HG03280 (cell line): ENCODE measurements at regions not wholly inside any gene's neighbourhood (a gene's known extent, or its start where the extent isn't known, plus 50 kb on each side); places are given as distances from the start of the nearest gene placed in this dataset.
"Not testable (repeated sequence)": the region's sequence is repeated elsewhere in the genome, so short reads cannot be mapped to it uniquely, and the experiment has no call there.

ENCODE experiments used
- ATAC-seq: cut with Tn5 transposase; IDR thresholded peaks from one replicate; pipeline ENCODE4 v1.9.1; 2021; ENCODE audit warnings: mild to moderate bottlenecking, moderate library complexity; ENCODE audit not compliant: unreplicated experiment

DNA sequence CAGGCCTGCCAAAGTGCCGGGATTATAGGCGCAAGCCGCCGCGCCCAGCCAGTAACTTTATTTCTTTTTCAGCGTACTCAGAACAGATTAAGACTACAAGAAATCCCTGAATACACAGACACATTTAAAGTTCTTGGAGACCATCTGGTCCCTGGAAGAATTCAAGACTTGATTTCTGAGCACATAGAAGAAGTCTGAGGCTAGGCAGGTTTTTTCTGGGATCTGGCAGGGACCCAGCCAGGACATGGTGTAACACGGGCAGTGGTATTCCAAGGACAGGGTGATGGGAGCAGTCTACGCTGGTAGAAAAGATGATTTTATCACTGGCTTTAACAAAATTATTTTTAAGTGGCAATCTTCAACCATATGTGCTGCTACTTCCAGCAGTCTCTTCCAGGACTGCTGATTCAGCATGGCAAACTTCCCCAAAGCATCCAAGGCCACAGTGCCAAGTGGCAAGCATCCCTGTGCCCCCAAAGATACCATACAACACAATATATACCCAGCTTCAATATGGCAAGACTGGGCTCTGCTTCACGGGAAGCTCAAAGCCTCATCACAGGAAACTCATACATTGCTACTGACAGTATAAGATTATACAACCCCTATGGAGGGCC is 105.2 kb upstream of the OR5AK2 start:
- ATAC-seq: no peak

- ATAC-seq: no peak
Observed at GRCh38 chr11:56876621-56877275, 112.0 kb upstream of the OR5AK2 start.

GRCh38 chr11:56855217-56855616 is 106.7 kb upstream of the OR9G4 start:
- no peak for ATAC-seq

DNA sequence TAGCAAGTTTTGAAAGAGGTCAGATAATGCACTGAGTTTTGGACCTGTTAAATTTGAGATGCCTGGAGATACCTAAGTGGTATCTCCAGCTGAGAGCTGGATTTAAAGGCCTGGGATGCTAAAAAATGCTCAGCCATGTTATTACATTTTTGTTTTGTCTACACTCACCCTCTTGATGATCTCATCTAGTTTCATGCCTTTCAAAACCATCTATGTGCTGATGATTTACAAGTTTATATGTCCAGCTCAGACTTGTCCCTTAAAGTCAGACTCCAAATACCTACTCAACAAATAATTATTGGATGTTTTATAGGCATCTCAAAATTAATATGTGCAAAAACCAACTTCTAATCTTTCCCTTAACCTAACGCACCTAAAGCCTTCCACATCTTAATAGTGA is 103.6 kb upstream of the OR9G4 start:
- no peak for ATAC-seq

GRCh38 chr11:56849852-56850251 is 101.4 kb upstream of the OR9G4 start:
- ATAC-seq: no peak

DNA sequence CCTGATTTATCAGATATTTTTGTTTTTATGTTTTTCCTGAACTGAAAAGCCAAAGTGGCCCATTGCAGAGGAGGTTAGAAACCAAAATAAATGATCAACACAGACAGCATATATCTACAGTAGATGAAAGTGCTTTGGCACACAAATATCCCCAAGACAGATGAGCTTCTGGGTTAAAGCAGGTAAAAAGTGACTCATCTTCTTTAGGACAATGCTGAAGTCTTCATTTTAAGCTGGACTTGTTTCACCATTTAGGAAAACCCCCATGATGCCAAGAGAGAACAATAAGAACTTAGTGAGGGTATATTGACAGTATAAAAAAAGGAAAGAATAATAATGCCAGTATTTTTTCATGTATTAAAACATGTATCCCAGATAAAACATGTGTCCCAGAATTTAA is 100.8 kb upstream of the OR9G4 start:
- ATAC-seq: no peak

DNA sequence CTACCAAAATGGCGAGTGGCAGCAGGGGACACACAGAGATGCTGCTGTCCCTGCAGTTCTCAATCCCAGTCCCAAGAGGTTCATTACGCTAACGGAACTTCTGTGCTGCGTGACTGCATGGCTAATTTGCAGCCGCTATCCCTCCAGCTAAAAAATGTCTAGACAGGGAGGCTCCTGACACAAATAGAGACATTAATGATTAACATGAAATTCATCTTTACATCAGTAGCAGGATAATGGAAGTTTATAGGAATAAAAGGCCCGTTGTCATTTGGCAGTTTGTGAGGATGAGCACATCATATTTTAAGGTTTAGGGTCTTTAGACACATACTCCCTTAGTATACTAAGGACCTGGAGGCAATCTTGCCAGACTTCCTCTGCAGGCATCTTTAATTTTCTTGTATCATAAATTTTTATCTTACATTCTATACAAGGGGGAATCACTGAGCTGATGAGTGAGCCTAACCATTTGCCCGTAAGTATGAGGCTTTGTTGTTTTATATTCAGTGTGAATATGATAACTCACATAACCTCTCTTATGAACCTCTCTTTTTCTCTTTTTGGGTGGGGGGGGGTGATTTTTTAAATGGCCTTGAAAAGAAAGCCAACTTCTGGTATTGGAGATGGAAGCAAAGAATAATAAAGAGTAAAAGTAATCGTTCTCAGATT is 99.8 kb upstream of the OR9G4 start:
- no peak for ATAC-seq

DNA sequence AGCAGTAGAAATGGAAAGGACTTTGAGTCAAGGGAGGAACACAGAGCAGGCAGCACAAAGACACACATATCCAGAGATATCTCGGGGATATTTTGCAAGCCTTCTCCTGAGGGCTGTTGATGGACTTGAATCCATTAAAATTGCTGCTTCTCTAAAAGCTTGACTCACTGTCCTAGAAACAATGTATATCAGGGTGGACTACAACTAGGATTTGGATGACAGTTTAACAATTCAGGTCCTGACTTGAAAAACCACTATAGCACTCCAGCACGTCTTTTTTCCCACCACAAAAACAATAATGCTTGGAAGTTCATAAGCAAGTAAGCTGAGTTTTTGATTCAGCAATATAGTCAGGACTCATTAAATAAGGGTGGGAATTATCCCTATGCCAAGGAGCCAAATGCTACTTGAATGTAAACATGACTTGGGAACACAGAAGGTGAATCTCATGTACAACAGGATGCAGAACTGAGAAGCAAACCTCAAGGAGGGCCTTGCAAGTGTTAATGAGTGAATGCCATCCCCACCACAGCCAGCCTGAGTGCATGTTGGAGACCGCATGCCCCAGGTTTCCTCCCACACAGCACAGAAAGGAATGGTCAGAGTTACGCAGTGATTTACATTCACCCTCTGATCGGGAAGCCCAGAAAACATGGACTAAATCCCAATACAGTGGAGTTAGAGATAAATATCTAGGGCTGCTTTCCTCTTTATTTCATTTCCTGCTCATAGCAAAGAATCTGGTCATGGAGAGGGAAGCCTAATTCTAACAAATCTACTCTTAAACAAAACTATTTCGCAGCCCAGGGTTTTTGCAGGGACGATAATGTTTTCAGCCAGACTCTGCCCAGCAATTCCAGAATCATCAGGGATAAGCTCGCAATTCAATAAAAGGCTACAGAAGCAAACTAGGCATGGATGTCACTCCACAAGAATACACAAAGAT is 98.4 kb upstream of the OR9G4 start:
- ATAC-seq: no peak

DNA sequence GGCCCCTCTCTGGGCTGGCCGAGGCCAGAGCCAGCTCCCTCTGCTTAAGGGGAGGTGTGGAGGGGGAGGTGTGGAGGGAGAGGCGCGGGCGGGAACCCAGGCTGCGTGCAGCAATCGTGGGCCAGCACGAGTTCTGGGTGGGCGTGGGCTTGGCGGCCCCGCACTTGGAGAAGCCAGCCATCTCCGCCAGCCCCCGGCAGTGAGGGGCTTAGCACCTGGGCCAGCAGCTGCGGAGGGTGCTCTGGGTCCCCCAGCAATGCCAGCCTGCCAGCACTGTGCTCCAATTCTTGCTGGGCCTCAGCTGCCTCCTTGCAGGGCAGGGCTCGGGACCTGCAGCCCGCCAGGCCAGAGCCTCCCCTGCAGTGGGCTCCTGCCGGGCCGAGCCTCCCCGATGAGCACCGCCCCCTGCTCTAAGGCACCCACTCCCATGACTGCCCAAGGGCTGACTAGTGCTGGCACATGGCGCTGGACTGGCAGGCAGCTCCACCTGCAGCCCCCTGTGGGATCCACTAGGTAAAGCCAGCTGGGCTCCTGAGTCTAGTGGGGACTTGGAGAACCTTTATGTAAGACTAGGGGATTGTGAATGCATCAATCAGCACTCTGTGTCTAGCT is 96.7 kb upstream of the OR9G4 start:
- no peak for ATAC-seq

- ATAC-seq: no peak
Observed at GRCh38 chr11:56843816-56844215, 95.3 kb upstream of the OR9G4 start.

- ATAC-seq: no peak
Observed at GRCh38 chr11:56842814-56843794, 94.6 kb upstream of the OR9G4 start.

DNA sequence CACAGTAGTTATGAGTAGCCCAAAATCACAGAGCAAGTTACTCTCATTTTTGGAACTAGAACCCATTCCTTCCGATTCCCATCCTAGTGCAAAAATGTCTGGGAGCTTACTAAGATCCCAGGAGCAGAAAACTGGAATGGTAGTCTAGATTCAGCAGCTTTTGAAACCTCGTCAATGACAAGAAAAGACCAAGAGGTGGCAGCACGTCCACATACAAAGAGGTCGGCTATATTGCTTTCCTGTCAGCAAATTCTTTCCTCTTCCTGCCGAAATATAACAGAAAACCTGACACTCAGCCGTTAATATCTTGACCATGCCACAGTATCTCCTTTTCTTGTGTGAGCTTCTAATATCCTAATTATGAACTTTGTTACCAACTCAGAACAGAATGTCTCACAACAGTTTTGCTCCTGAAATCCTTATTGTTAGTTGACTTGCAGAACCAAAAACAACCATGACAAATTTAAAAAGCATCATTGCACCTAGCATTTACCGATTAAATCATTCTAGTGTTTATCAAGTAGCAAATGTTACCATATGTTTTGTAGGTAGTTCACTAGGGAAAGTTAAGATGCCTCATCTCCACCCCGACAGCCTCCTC is 92.8 kb upstream of the OR9G4 start:
- ATAC-seq: peak; percentile 57

DNA sequence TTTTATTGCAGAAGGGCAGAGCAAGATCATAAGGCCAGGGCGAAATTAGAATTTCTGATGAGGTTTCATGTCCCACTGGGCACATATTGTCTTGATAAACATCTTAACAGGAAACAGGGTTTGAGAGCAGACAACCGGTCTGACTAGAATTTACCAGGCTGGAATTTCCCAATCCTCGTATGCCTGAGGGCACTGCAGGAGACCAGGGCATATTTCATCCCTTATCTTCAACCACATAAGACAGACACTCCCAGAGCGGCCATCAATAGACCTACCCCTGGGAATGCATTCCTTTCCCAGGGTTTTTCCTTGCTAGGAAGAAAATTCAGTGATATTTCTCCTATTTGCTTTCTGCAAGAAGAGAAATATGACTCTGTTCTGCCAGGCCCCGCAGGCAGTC is 78.9 kb upstream of the OR9G4 start:
- ATAC-seq: not testable (repeated sequence)

GRCh38 chr11:56819916-56820315 is 71.4 kb upstream of the OR9G4 start:
- no peak for ATAC-seq

- no peak for ATAC-seq
Observed at GRCh38 chr11:56817661-56818060, 69.2 kb upstream of the OR9G4 start.

DNA sequence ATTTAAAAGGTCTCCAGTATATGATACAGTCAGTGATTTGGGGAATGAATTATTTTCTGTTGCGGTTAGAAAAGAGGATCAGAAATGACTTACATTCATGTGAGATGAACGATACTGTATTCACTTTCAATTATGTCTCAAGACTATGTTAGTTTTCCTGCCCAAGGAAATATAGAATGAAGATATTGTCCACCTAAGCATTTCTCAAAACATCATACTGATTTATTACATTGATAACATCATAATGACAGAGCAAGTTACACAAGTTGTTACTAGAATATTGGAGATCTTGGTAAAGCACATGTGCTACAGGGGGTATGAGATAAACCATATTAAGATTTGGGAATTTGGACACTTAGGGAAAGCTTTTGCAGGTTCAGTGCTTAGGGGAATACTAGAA is 67.8 kb upstream of the OR9G4 start:
- no peak for ATAC-seq

GRCh38 chr11:56808326-56808725 is 59.8 kb upstream of the OR9G4 start:
- no peak for ATAC-seq

DNA sequence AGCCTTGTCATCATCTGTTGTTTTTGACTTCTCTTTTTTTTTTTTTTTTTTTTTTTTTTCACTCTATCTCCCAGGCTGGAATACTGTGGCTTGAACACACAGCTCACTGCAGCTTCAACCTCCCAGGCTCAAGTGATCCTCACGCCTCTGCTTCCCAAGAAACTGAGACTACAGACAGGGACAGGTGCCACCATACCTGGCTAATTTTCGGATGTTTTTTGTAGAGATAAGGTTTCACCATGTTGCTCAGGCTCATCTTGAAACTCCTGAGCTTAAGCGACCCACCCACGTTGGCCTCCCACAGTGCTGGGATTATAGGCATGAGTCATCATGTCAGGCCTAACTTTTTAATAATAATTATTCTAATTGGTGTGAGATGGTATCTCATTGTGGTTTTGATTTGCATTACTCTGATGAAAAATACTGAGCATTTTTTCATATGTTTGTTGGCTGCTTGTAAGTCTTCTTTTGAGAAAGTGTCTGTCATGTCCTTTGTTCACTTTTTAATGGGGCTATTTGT is 51.3 kb upstream of the OR9G4 start:
- no peak for ATAC-seq
